Testis (tissue), 2 donors: ENCODE measurements at regions not wholly inside any gene's neighbourhood (a gene's known extent, or its start where the extent isn't known, plus 50 kb on each side); places are given as distances from the start of the nearest gene placed in this dataset.

ENCODE experiments used
- DNase-seq: peaks from one replicate; pipeline ENCODE4 v3.0.0-alpha.2; 2019
- H3K27ac ChIP-seq, 2 donors: fragments of 200-600 bp; sonication (generic); one replicate each; pipeline ENCODE4 v1.5.1; 2019
- H3K27me3 ChIP-seq: fragments of 200-600 bp; sonication (generic); one replicate; pipeline ENCODE4 v1.5.1; 2019
- H3K36me3 ChIP-seq: fragments of 200-600 bp; sonication (generic); one replicate; pipeline ENCODE4 v1.5.1; 2017; ENCODE audit warnings: low read depth; ENCODE audit errors: missing control alignments
- H3K4me1 ChIP-seq: fragments of 200-600 bp; sonication (generic); one replicate; pipeline ENCODE4 v1.5.1; 2019
- H3K4me3 ChIP-seq, 2 donors: fragments of 200-600 bp; sonication (generic); one replicate each; pipeline ENCODE4 v1.5.1; 2017 to 2019
- H3K9me3 ChIP-seq: fragments of 200-600 bp; sonication (generic); one replicate; pipeline ENCODE4 v1.5.1; 2017
- CTCF ChIP-seq, 3 experiments: fragments of 450-650 bp in 2 of 3; fragments of 200-600 bp in 1 of 3; sonication (generic) in 1 of 3; IDR thresholded peaks; one replicate each; pipeline ENCODE4 v1.5.1; 2016 to 2019; ENCODE audit warnings: antibody characterized with exemption in 3 of 3, mild to moderate bottlenecking in 2 of 3, moderate library complexity in 1 of 3
- POLR2A ChIP-seq: fragments of 450-650 bp; IDR thresholded peaks from one replicate; pipeline ENCODE4 v1.6.1; 2017; ENCODE audit warnings: antibody characterized with exemption, mild to moderate bottlenecking, moderate library complexity
- WGBS, 2 donors: methylation state at CpG; one replicate each; pipeline ENCODE4 v1.1.5; 2018; 5-methylcytosine and 5-hydroxymethylcytosine counted together
- intact Hi-C: fragments of 100-400 bp; cut with DNase I; formaldehyde crosslinking; loops from one replicate; pipeline ENCODE4 v1.15.1; 2023; ENCODE audit warnings: low total_unique reads

GRCh38 chr4:28730304-28730703 is 1869.7 kb downstream of the STIM2 start:
- Histone ChIP-seq H3K27me3 (no peaks in the 10 kb centered on the region), H3K9me3 (no peaks in the 10 kb centered on the region), H3K27ac (no peak overlapping the region), H3K4me1 (no peaks in the 10 kb centered on the region), H3K36me3 (no peaks in the 10 kb centered on the region), H3K4me3 (no peak overlapping the region)
- TF ChIP-seq POLR2A = no peak
- 48 to 83% methylated on average over 2 of the region's 2 CpGs for WGBS, 2 donors
- DNase-seq = no peak
- intact Hi-C loops = no loop called here

- no peaks in the 10 kb centered on the region for H3K4me1 ChIP-seq
- DNase-seq = no peak
- no peak overlapping the region for H3K4me3 ChIP-seq
- 57 to 72% methylated on average over 4 of the region's 4 CpGs for whole genome bisulfite sequencing, 2 donors
- no peaks in the 10 kb centered on the region for H3K9me3 ChIP-seq
- TF ChIP-seq POLR2A (no peak), CTCF (IDR thresholded peaks at IDR 0.05) (no peak)
- no peak overlapping the region for H3K27ac ChIP-seq
- H3K27me3 ChIP-seq = no peaks in the 10 kb centered on the region
- no peaks in the 10 kb centered on the region for H3K36me3 ChIP-seq
- intact Hi-C loops = no loop called here
Measured at GRCh38 chr4:28744066-28744465, 1883.4 kb downstream of the STIM2 start.

- intact Hi-C loops = no loop called here
- no peak for DNase-seq
- H3K27ac ChIP-seq = no peak overlapping the region
- H3K36me3 ChIP-seq = no peaks in the 10 kb centered on the region
- no peak overlapping the region for H3K4me3 ChIP-seq
- WGBS, 2 donors = 79 to 83% methylated on average over 3 of the region's 3 CpGs
- H3K27me3 ChIP-seq = no peaks in the 10 kb centered on the region
- H3K9me3 ChIP-seq = no peaks in the 10 kb centered on the region
- TF ChIP-seq CTCF (IDR thresholded peaks at IDR 0.05) (no peak), POLR2A (no peak)
- H3K4me1 ChIP-seq = no peaks in the 10 kb centered on the region
Measured at GRCh38 chr4:28754376-28754775, 1893.7 kb downstream of the STIM2 start.

- WGBS, 2 donors = 77 to 87% methylated on average over 2 of the region's 2 CpGs
- H3K4me3 ChIP-seq = no peak overlapping the region
- no peaks in the 10 kb centered on the region for H3K9me3 ChIP-seq
- TF ChIP-seq CTCF (IDR thresholded peaks at IDR 0.05) (no peak), POLR2A (no peak)
- intact Hi-C loops = no loop called here
- H3K36me3 ChIP-seq = no peaks in the 10 kb centered on the region
- no peak for DNase-seq
- no peaks in the 10 kb centered on the region for H3K4me1 ChIP-seq
- H3K27me3 ChIP-seq = no peaks in the 10 kb centered on the region
- no peak overlapping the region for H3K27ac ChIP-seq
Measured at GRCh38 chr4:28755081-28755480, 1894.4 kb downstream of the STIM2 start.

GRCh38 chr4:28759064-28759463 is 1898.4 kb downstream of the STIM2 start:
- Histone ChIP-seq H3K36me3 (no peaks in the 10 kb centered on the region), H3K4me1 (no peaks in the 10 kb centered on the region), H3K27ac (no peak overlapping the region), H3K27me3 (no peaks in the 10 kb centered on the region), H3K9me3 (no peaks in the 10 kb centered on the region), H3K4me3 (no peak overlapping the region)
- intact Hi-C loops = no loop called here
- TF ChIP-seq POLR2A (no peak), CTCF (IDR thresholded peaks at IDR 0.05) (no peak)
- no peak for DNase-seq
